PFSK-1 (cell line): ENCODE measurements at regions not wholly inside any gene's neighbourhood (a gene's known extent, or its start where the extent isn't known, plus 50 kb on each side); places are given as distances from the start of the nearest gene placed in this dataset.

Source experiments
- POLR2AphosphoS5 ChIP-seq: IDR thresholded peaks from 2 replicates; pipeline ENCODE4 v1.6.1; 2012; ENCODE audit warnings: low read depth, mild to moderate bottlenecking, control low read depth, low read length, moderate library complexity
- SIN3A ChIP-seq: IDR thresholded peaks from 2 replicates; pipeline ENCODE4 v1.6.1; 2012; ENCODE audit warnings: mild to moderate bottlenecking, low read length, moderate library complexity, borderline replicate concordance; ENCODE audit not compliant: insufficient read depth

DNA sequence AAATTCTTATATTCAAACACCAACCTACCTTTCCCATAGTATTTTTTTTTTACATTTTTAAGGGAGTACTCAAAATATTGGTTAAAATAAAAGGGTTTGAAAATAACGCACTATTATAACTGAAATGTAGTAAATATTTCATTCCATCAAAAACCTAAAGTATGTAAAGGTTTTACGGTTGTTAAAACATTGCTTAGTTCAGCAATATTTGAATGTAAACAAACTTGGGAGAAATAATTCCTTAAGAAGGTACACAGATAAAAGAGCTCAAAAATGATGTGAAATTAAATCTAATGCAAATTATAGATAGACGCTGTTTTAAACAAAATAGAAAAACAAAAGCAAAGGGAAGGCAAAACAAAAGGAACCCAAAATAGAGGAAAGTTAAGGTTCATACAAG, 1476.9 kb downstream of the PCDH18 start:
- TF ChIP-seq POLR2AphosphoS5 = no peak
- TF ChIP-seq SIN3A = no peak
